ENCODE measurements at regions not wholly inside any gene's neighbourhood (a gene's known extent, or its start where the extent isn't known, plus 50 kb on each side); places are given as distances from the start of the nearest gene placed in this dataset.

DNA sequence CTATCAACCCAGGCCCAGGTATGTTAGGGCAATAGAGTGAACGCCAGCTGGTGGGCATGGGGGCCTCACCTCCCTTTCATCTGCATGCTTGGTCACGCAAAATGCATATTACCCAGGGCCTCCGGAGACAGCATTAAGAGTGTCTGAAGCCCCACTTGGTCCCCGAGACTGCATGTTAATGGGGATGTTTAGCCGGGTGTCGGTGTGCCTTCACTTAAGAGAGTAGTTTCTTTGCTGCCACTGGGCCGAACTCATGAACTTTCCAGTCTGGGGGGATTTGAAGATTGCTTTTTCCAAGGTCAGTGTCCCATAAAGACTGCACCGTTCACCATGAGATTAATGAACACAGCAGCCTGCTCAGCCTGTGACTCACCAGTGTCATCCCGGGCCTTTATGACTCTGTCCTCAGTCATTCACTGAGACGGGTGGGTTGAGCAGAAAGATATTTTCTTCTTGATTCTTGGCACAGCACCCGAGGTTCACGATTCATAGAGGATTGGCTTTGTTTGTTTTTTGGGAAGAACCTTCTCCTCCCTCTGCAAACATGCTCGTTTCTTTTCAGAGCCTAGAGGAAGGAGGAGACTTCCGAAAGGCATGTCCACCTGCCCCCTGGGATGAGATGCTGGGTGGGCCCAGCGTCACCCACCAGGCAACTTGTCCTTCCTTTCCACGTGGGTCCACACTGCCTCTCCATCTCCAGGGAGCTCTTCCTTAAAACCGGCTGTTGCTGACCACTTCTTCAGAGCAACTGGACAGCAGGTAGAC lies 199.1 kb downstream of the GLI2 start:
- TF ChIP-seq POLR2A (IDR thresholded peaks at IDR 0.05; ENCODE audit: low read length) (no peak), GATA1 (IDR thresholded peaks at IDR 0.05; ENCODE audit: low read depth, low read length) (no peak)

All from erythroblast (primary cell).